ENCODE measurements at regions not wholly inside any gene's neighbourhood (a gene's known extent, or its start where the extent isn't known, plus 50 kb on each side); places are given as distances from the start of the nearest gene placed in this dataset.

DNA sequence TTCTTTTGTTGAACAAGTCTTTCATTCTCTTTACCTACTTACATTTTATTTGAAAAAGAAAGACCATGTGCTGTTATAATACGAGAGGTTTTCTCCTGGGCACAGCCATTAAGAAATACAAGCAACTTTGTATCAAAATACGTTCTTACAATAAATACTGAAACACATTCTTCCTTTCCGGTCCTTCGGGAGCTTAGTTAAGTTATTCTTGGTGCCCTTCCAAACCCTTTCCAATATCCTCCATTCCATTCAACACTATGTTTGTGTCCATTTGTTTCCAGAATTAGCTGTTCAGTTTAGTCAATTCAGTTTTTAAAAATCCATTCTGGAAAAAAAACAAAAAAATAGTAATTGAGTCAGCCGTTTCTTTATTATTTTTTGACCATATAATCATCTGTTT, 746.8 kb upstream of the SLC10A2 start:
- no peak for TF ChIP-seq NFIC (IDR thresholded peaks at IDR 0.05)
- TF ChIP-seq, protein P1, sequence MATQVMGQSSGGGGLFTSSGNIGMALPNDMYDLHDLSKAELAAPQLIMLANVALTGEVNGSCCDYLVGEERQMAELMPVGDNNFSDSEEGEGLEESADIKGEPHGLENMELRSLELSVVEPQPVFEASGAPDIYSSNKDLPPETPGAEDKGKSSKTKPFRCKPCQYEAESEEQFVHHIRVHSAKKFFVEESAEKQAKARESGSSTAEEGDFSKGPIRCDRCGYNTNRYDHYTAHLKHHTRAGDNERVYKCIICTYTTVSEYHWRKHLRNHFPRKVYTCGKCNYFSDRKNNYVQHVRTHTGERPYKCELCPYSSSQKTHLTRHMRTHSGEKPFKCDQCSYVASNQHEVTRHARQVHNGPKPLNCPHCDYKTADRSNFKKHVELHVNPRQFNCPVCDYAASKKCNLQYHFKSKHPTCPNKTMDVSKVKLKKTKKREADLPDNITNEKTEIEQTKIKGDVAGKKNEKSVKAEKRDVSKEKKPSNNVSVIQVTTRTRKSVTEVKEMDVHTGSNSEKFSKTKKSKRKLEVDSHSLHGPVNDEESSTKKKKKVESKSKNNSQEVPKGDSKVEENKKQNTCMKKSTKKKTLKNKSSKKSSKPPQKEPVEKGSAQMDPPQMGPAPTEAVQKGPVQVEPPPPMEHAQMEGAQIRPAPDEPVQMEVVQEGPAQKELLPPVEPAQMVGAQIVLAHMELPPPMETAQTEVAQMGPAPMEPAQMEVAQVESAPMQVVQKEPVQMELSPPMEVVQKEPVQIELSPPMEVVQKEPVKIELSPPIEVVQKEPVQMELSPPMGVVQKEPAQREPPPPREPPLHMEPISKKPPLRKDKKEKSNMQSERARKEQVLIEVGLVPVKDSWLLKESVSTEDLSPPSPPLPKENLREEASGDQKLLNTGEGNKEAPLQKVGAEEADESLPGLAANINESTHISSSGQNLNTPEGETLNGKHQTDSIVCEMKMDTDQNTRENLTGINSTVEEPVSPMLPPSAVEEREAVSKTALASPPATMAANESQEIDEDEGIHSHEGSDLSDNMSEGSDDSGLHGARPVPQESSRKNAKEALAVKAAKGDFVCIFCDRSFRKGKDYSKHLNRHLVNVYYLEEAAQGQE (IDR thresholded peaks at IDR 0.05; ENCODE audit: low read depth), result no peak
- TF ChIP-seq, protein P2, sequence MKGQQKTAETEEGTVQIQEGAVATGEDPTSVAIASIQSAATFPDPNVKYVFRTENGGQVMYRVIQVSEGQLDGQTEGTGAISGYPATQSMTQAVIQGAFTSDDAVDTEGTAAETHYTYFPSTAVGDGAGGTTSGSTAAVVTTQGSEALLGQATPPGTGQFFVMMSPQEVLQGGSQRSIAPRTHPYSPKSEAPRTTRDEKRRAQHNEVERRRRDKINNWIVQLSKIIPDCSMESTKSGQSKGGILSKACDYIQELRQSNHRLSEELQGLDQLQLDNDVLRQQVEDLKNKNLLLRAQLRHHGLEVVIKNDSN (IDR thresholded peaks at IDR 0.05), result no peak
- no peak for TF ChIP-seq ZBTB7A (IDR thresholded peaks at IDR 0.05; ENCODE audit: low read depth)
- no peak for TF ChIP-seq TAF1 (IDR thresholded peaks at IDR 0.05; ENCODE audit: low read depth)
